LNCAP (cell line): ENCODE measurements at regions not wholly inside any gene's neighbourhood (a gene's known extent, or its start where the extent isn't known, plus 50 kb on each side); places are given as distances from the start of the nearest gene placed in this dataset.

Source experiments
- CTCF ChIP-seq: fragments of 450-650 bp; IDR thresholded peaks from 2 replicates; pipeline ENCODE4 v1.5.1; 2017; ENCODE audit warnings: mild to moderate bottlenecking

- TF ChIP-seq CTCF, result no peak
Measured at GRCh38 chr17:73748508-73748907, 104.3 kb upstream of the SDK2 start.

GRCh38 chr17:73749337-73749823 is 105.1 kb upstream of the SDK2 start:
- TF ChIP-seq CTCF, result no peak

GRCh38 chr17:73749928-73750605 is 105.8 kb upstream of the SDK2 start:
- TF ChIP-seq CTCF, result no peak

GRCh38 chr17:73750975-73751374 is 106.7 kb upstream of the SDK2 start:
- TF ChIP-seq CTCF, result no peak

GRCh38 chr17:73753751-73754496 is 109.7 kb upstream of the SDK2 start:
- no peak for TF ChIP-seq CTCF

GRCh38 chr17:73754886-73755400 is 110.7 kb upstream of the SDK2 start:
- no peak for TF ChIP-seq CTCF

- TF ChIP-seq CTCF, result no peak
Measured at GRCh38 chr17:73757420-73757819, 113.2 kb upstream of the SDK2 start.
